NT2/D1 (cell line): ENCODE measurements at regions not wholly inside any gene's neighbourhood (a gene's known extent, or its start where the extent isn't known, plus 50 kb on each side); places are given as distances from the start of the nearest gene placed in this dataset.

Experiments
- YY1 ChIP-seq: IDR thresholded peaks from 2 replicates; pipeline ENCODE4 v1.6.1; 2011; ENCODE audit not compliant: insufficient read length, insufficient read depth
- ZNF274 ChIP-seq: IDR thresholded peaks from 2 replicates; pipeline ENCODE4 v1.6.1; 2011; ENCODE audit warnings: mild to moderate bottlenecking, low read depth, low read length

DNA sequence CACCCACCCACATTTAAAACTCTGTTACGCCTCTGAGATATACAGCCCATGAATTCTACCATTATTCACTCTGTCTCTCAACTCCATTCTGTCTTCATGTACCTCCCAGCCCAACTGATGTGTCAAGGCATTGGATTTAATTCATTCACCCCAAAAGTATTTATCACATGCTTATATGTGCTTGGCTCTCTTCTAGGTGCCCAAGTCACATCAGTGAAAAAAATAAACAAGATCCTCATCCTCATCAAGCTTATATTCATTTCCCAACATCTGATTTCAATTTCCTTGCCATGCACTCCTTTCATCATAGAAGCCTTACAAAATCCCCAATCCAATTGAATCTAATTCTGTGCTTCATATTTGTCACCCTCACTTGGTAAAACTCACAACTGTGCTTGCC lies 967.6 kb downstream of the LTN1 start:
- TF ChIP-seq YY1, result no peak
- TF ChIP-seq ZNF274, result no peak
